GM13977 (cell line): ENCODE measurements at regions not wholly inside any gene's neighbourhood (a gene's known extent, or its start where the extent isn't known, plus 50 kb on each side); places are given as distances from the start of the nearest gene placed in this dataset.

Source experiments
- DNase-seq: peaks from one replicate; pipeline ENCODE4 v3.0.0; 2012; ENCODE audit warnings: low spot score
- in situ Hi-C: fragments of 300-500 bp; cut with MboI; formaldehyde crosslinking; loops from one replicate; pipeline ENCODE4 v1.12.0; 2022; ENCODE audit warnings: low sequenced_read_pairs, low pct_unique_long_range_greater_than_20kb, mixed read lengths, inconsistent platforms; ENCODE audit not compliant: unreplicated experiment
- TF ChIP-seq, protein P1 (sequence below): IDR thresholded peaks from 2 replicates; pipeline ENCODE4 v1.5.1; 2012; ENCODE audit warnings: mild to moderate bottlenecking, control low read depth; ENCODE audit not compliant: insufficient read depth; ENCODE audit errors: extremely low read depth, missing control alignments

DNA sequence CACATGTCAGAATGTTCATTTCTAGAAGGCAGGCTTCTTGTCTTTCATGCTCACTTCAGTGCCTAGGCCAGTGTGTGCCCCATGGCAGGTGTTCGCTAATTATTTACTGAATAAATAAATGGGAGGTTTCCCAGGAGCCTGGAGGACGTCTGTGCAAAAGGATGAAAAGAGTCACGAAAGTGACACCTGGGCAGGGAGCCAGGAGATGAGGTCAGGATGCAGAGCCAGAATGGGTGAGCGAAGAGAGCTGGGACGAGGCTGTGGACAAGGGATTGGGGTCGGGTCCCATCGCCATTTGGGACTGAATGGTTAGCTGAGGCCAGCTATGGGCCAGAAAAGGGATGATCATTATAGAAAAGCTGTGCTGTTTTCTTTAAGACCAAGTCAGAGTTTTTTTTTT is 560.4 kb downstream of the TBC1D22A start:
- TF ChIP-seq, protein P1, sequence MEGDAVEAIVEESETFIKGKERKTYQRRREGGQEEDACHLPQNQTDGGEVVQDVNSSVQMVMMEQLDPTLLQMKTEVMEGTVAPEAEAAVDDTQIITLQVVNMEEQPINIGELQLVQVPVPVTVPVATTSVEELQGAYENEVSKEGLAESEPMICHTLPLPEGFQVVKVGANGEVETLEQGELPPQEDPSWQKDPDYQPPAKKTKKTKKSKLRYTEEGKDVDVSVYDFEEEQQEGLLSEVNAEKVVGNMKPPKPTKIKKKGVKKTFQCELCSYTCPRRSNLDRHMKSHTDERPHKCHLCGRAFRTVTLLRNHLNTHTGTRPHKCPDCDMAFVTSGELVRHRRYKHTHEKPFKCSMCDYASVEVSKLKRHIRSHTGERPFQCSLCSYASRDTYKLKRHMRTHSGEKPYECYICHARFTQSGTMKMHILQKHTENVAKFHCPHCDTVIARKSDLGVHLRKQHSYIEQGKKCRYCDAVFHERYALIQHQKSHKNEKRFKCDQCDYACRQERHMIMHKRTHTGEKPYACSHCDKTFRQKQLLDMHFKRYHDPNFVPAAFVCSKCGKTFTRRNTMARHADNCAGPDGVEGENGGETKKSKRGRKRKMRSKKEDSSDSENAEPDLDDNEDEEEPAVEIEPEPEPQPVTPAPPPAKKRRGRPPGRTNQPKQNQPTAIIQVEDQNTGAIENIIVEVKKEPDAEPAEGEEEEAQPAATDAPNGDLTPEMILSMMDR = no peak
- no peak for DNase-seq
- in situ Hi-C loops = no loop called here

DNA sequence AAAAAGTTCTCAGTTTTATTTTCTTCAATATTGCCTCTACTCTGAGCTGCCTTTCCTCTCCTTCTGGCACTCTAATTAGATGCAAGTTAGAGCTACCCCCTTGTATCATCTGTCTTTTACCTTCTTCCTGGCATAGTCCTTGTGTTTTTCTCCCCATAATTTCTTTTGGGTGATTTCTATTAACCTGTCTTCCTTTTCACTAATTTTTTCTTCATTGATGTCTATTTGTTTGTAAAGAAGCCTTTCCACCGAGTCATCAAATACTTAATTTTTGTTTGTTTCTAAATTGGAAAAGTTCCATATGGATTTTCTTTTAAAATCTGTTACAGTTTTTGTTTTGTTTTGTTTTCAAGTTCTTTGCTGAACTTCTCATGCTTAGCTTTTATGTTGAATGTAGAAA is 558.1 kb downstream of the TBC1D22A start:
- TF ChIP-seq, protein P1 = no peak
- in situ Hi-C loops = no loop called here
- no peak for DNase-seq

DNA sequence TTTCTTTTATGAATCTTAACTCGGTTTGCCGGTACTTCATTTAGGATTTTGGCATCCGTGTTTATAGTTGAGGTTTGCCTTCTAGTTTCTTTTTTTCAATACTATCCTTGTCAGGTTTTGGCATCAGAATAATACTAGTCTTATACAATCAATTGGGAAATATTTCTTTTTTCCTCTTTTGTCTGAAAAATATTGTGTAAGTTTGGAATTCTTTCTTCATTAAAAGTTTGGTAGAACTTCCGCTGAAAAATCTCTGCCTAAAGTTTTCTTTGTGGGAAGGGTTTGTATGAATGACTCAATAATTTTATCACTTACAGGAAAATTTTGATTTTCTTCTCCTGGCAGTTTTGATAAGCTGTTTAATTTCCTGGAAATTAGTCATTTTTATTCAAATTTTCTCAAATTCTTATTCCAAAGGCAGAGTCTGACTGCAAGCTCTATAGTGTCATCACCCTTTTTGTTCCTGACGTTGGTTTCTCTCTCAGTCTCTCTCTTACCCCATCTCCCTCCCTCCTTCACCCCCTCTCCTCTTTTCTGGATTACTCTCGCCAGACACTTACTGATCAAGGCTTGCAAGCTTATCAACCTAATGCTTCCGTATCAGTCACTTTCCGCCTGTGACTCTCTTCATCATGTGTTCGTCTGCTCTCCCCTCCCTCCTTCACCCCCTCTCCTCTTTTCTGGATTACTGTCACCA is 555.7 kb downstream of the TBC1D22A start:
- TF ChIP-seq, protein P1 = no peak
- DNase-seq = no peak
- in situ Hi-C loops = no loop called here

DNA sequence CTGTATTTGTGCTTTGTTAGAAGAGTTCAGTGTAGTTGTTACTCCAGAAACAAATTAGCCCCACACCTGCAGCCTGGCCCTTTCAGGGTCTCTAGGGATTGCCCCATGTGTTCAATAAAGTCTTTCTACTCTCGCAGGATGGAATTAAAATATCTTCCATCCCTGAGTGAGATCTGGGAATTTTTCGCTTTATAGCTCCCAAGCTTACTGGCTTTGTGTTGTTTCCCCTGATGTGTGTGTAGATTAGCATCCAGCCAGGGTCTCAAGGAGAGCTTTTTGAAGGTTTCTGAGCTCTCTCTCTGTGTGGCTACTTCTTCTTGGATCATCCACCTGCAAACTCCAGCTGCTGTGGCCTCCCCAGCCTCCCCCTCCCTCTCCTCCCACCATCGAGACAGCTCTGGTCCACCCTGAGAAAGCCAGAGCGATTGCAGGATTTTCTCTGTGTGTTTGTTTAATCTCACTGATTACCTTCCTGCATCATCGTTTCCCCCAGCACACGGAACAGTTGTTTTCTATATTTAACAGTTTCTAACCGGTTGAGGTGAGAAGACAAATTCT is 553.5 kb downstream of the TBC1D22A start:
- in situ Hi-C loops = no loop called here
- no peak for DNase-seq
- TF ChIP-seq, protein P1 = no peak

DNA sequence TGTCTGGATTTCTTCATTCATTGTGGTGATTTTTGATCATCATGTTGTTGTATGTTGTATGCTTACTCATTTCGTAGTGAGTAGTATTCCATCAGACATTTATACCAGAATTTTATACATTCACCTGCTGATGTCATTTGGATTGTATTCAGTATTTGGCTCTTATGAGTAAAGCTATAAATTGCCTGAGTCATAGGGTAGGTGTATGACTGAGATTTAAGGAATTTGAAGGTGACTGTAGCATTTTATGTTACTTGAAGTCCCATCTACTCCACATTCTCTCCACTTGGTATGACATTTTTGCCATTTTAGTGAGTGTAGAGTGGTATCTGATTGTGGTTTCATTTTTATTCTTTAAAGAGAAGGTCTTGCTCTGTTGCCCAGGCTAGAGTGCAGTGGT is 548.2 kb downstream of the TBC1D22A start:
- in situ Hi-C loops = no loop called here
- TF ChIP-seq, protein P1 = no peak
- DNase-seq = no peak

DNA sequence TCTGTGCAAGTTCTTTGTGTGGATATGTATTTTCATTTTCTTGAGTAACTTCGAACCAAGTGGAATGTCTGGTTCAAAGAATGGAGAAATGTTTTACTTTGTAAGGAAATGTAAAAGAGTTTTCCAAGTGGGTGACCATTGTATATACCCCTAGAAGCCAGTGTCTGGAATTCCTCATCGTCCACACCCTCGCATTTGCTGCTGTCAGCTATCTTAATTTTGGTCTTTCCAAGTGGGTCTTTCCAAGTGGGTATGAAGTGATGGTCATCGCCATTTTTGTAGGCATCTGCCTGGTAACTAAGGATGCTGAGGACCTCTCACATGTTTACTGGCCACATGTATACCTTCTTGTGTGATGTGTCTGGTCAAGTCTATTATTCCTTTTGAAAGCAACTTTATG is 547.5 kb downstream of the TBC1D22A start:
- DNase-seq = no peak
- TF ChIP-seq, protein P1 = no peak
- in situ Hi-C loops = no loop called here

DNA sequence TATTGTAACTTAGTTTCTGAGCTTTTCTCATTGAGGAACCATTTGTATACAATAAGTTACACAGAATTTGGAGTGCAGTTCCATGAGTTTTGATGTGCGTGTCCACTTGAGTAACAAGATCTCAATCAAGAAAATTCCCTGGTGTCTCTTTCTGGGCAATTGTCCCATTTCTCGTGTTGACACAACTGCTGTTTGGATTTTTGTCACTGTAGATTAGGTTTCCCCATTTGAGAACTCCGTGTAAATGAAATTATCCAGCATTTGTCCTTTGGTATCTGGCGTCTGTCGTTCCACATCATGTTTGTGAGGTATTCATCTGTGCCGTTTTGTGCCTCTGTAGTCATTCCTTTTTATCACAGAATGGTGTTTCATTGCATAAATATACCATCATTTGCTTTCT is 547.0 kb downstream of the TBC1D22A start:
- DNase-seq = no peak
- in situ Hi-C loops = no loop called here
- TF ChIP-seq, protein P1 = no peak
